Skin epidermis (tissue), 12 donors: ENCODE measurements at regions not wholly inside any gene's neighbourhood (a gene's known extent, or its start where the extent isn't known, plus 50 kb on each side); places are given as distances from the start of the nearest gene placed in this dataset.

Source experiments
- H3K27ac ChIP-seq, 21 experiments: fragments of 200-600 bp; sonication (generic) in 11 of 21; one replicate each; pipeline ENCODE4 v1.5.0; 2020; ENCODE audit warnings: mild to moderate bottlenecking in 3 of 21, inconsistent platforms in 2 of 21, moderate library complexity in 2 of 21
- H3K4me3 ChIP-seq, 7 experiments: fragments of 200-600 bp; sonication (generic) in 2 of 7; one replicate each; pipeline ENCODE4 v1.5.0; 2020; ENCODE audit warnings: inconsistent platforms in 2 of 7, mild to moderate bottlenecking in 2 of 7, moderate library complexity in 1 of 7

- Histone ChIP-seq H3K27ac (no peak overlapping the region), H3K4me3 (no peak overlapping the region)
Observed at GRCh38 chr2:198930170-198930569, 527.6 kb downstream of the SATB2 start.

- Histone ChIP-seq H3K4me3 (no peak overlapping the region), H3K27ac (no peak overlapping the region)
Observed at GRCh38 chr2:198928026-198928425, 529.7 kb downstream of the SATB2 start.

- Histone ChIP-seq H3K27ac (no peak overlapping the region), H3K4me3 (no peak overlapping the region)
Observed at GRCh38 chr2:198917926-198918720, 539.6 kb downstream of the SATB2 start.

GRCh38 chr2:198917275-198917674 is 540.5 kb downstream of the SATB2 start:
- H3K4me3 ChIP-seq = no peak overlapping the region
- no peak overlapping the region for H3K27ac ChIP-seq

GRCh38 chr2:198916548-198917080 is 541.1 kb downstream of the SATB2 start:
- Histone ChIP-seq H3K27ac (no peak overlapping the region), H3K4me3 (no peak overlapping the region)

- Histone ChIP-seq H3K27ac (no peak overlapping the region), H3K4me3 (no peak overlapping the region)
Observed at GRCh38 chr2:198913394-198914152, 544.2 kb downstream of the SATB2 start.

- no peak overlapping the region for H3K4me3 ChIP-seq
- H3K27ac ChIP-seq = no peak overlapping the region
Observed at GRCh38 chr2:198909525-198910267, 548.0 kb downstream of the SATB2 start.

GRCh38 chr2:198905881-198906612 is 551.7 kb downstream of the SATB2 start:
- Histone ChIP-seq H3K27ac (no peak overlapping the region), H3K4me3 (no peak overlapping the region)

- H3K4me3 ChIP-seq = no peak overlapping the region
- H3K27ac ChIP-seq = no peak overlapping the region
Observed at GRCh38 chr2:198901894-198902293, 555.8 kb downstream of the SATB2 start.

- H3K4me3 ChIP-seq = no peak overlapping the region
- H3K27ac ChIP-seq = no peak overlapping the region
Observed at GRCh38 chr2:198900141-198900540, 557.6 kb downstream of the SATB2 start.

- no peak overlapping the region for H3K27ac ChIP-seq
- no peak overlapping the region for H3K4me3 ChIP-seq
Observed at GRCh38 chr2:198890490-198890889, 567.2 kb downstream of the SATB2 start.

GRCh38 chr2:198883604-198884003 is 574.1 kb downstream of the SATB2 start:
- no peak overlapping the region for H3K4me3 ChIP-seq
- H3K27ac ChIP-seq = no peak overlapping the region

- Histone ChIP-seq H3K4me3 (no peak overlapping the region), H3K27ac (no peak overlapping the region)
Observed at GRCh38 chr2:198880986-198881385, 576.8 kb downstream of the SATB2 start.

GRCh38 chr2:198880421-198880820 is 577.3 kb downstream of the SATB2 start:
- H3K4me3 ChIP-seq = no peak overlapping the region
- H3K27ac ChIP-seq = no peak overlapping the region

- Histone ChIP-seq H3K27ac (no peak overlapping the region), H3K4me3 (no peak overlapping the region)
Observed at GRCh38 chr2:198874472-198874858, 583.3 kb downstream of the SATB2 start.

- Histone ChIP-seq H3K4me3 (no peak overlapping the region), H3K27ac (no peak overlapping the region)
Observed at GRCh38 chr2:198873503-198874471, 584.0 kb downstream of the SATB2 start.

GRCh38 chr2:198863655-198864054 is 594.1 kb downstream of the SATB2 start:
- no peak overlapping the region for H3K27ac ChIP-seq

GRCh38 chr2:198861080-198861479 is 596.7 kb downstream of the SATB2 start:
- H3K27ac ChIP-seq = no peak overlapping the region
- H3K4me3 ChIP-seq = no peak overlapping the region

More at GRCh38 chr2:198863655-198864054, 594.1 kb downstream of the SATB2 start:
- H3K4me3 ChIP-seq = no peak overlapping the region
